Activated CD8-positive, alpha-beta memory T cell treated with anti-CD3 and anti-CD28 coated beads for 1 hour (primary cell): ENCODE measurements at regions not wholly inside any gene's neighbourhood (a gene's known extent, or its start where the extent isn't known, plus 50 kb on each side); places are given as distances from the start of the nearest gene placed in this dataset.

Experiments used
- DNase-seq, 2 donors: peaks; one replicate each; pipeline ENCODE4 v3.0.0-alpha.2; 2020; ENCODE audit warnings: low read depth in 1 of 2; ENCODE audit errors: extremely low read depth in 1 of 2

GRCh38 chr13:76461484-76461883 is 424.7 kb downstream of the KCTD12 start:
- no peak for DNase-seq

- no peak for DNase-seq
These were observed 426.3 kb downstream of the KCTD12 start for GRCh38 chr13:76459863-76460262.

GRCh38 chr13:76455960-76456359 is 430.2 kb downstream of the KCTD12 start:
- no peak for DNase-seq

- DNase-seq = no peak
These were observed 431.2 kb downstream of the KCTD12 start for GRCh38 chr13:76454991-76455390.

GRCh38 chr13:76449716-76450115 is 436.5 kb downstream of the KCTD12 start:
- no peak for DNase-seq

GRCh38 chr13:76446191-76446590 is 440.0 kb downstream of the KCTD12 start:
- DNase-seq = no peak

- no peak for DNase-seq
These were observed 445.6 kb downstream of the KCTD12 start for GRCh38 chr13:76440568-76440967.

- DNase-seq = no peak
These were observed 446.7 kb downstream of the KCTD12 start for GRCh38 chr13:76439546-76439945.

- DNase-seq = no peak
These were observed 448.2 kb downstream of the KCTD12 start for GRCh38 chr13:76438050-76438449.

- DNase-seq = no peak
These were observed 460.3 kb downstream of the KCTD12 start for GRCh38 chr13:76425935-76426334.

GRCh38 chr13:76421011-76421410 is 465.2 kb downstream of the KCTD12 start:
- no peak for DNase-seq

GRCh38 chr13:76418404-76418803 is 467.8 kb downstream of the KCTD12 start:
- DNase-seq = no peak

GRCh38 chr13:76414320-76414719 is 471.9 kb downstream of the KCTD12 start:
- DNase-seq = no peak

GRCh38 chr13:76406243-76406642 is 480.0 kb downstream of the KCTD12 start:
- no peak for DNase-seq

- DNase-seq = no peak
These were observed 487.8 kb downstream of the KCTD12 start for GRCh38 chr13:76398425-76398824.

GRCh38 chr13:76397413-76397812 is 488.8 kb downstream of the KCTD12 start:
- no peak for DNase-seq

GRCh38 chr13:76389321-76389720 is 496.9 kb downstream of the KCTD12 start:
- no peak for DNase-seq

GRCh38 chr13:76387566-76387965 is 498.6 kb downstream of the KCTD12 start:
- no peak for DNase-seq

GRCh38 chr13:76386321-76386720 is 499.9 kb downstream of the KCTD12 start:
- DNase-seq = no peak

GRCh38 chr13:76385586-76385985 is 500.6 kb downstream of the KCTD12 start:
- no peak for DNase-seq

GRCh38 chr13:76383676-76384461 is 502.3 kb downstream of the KCTD12 start:
- no peak for DNase-seq

GRCh38 chr13:76380446-76381065 is 505.6 kb downstream of the KCTD12 start:
- DNase-seq = no peak
